OCI-LY1 (cell line): ENCODE measurements at regions not wholly inside any gene's neighbourhood (a gene's known extent, or its start where the extent isn't known, plus 50 kb on each side); places are given as distances from the start of the nearest gene placed in this dataset.

Experiments
- H2AFZ ChIP-seq: fragments of 200-600 bp; sonication (generic), shearing (Covaris generic); 2 replicates; pipeline ENCODE4 v1.6.0; 2014; ENCODE audit warnings: antibody characterized with exemption, mild to moderate bottlenecking, low read length
- H3F3A ChIP-seq: fragments of 200-600 bp; sonication (generic), shearing (Covaris generic); 2 replicates; pipeline ENCODE4 v1.6.0; 2014; ENCODE audit warnings: mild to moderate bottlenecking, antibody characterized with exemption, low read length, moderate library complexity; ENCODE audit not compliant: insufficient read depth
- H3K27ac ChIP-seq: fragments of 200-600 bp; sonication (generic); 2 replicates; pipeline ENCODE4 v1.5.1; 2014; ENCODE audit warnings: low read length, mixed run types, mild to moderate bottlenecking, low read depth; ENCODE audit not compliant: poor library complexity, severe bottlenecking
- H3K27me3 ChIP-seq: fragments of 200-600 bp; sonication (generic); 2 replicates; pipeline ENCODE4 v1.6.0; 2014; ENCODE audit warnings: antibody characterized with exemption, mild to moderate bottlenecking, low read length, moderate library complexity; ENCODE audit not compliant: insufficient read depth
- H3K36me3 ChIP-seq: fragments of 200-600 bp; sonication (generic); 2 replicates; pipeline ENCODE4 v1.6.1; 2014; ENCODE audit warnings: mild to moderate bottlenecking, antibody characterized with exemption, low read length, moderate library complexity, mixed read lengths; ENCODE audit not compliant: insufficient read depth
- H3K4me1 ChIP-seq: fragments of 200-600 bp; sonication (generic); 2 replicates; pipeline ENCODE4 v1.5.1; 2014; ENCODE audit warnings: mild to moderate bottlenecking, low read length, moderate library complexity; ENCODE audit not compliant: insufficient read depth, severe bottlenecking
- H3K4me2 ChIP-seq: fragments of 200-600 bp; sonication (generic), shearing (Covaris generic); 2 replicates; pipeline ENCODE4 v1.6.1; 2014; ENCODE audit warnings: low read length
- H3K4me3 ChIP-seq: fragments of 200-600 bp; sonication (generic); 2 replicates; pipeline ENCODE4 v1.5.1; 2014; ENCODE audit warnings: low read length, low read depth, mild to moderate bottlenecking, mixed read lengths; ENCODE audit not compliant: poor library complexity, severe bottlenecking
- H3K79me2 ChIP-seq: fragments of 200-600 bp; shearing (Covaris generic); 2 replicates; pipeline ENCODE4 v1.6.1; 2016; ENCODE audit warnings: mixed run types, low read length, mixed read lengths; ENCODE audit not compliant: insufficient read depth
- H3K9ac ChIP-seq: fragments of 200-600 bp; sonication (generic), shearing (Covaris generic); 2 replicates; pipeline ENCODE4 v1.6.1; 2014; ENCODE audit warnings: mild to moderate bottlenecking, low read length, mixed read lengths
- H3K9me2 ChIP-seq: fragments of 200-600 bp; sonication (generic), shearing (Covaris generic); 2 replicates; pipeline ENCODE4 v1.6.1; 2014; ENCODE audit warnings: low read depth, mild to moderate bottlenecking, low read length, mixed read lengths
- H3K9me3 ChIP-seq: fragments of 200-600 bp; shearing (Covaris generic); 2 replicates; pipeline ENCODE4 v1.6.1; 2014; ENCODE audit warnings: low read length, mixed read lengths
- H4K20me1 ChIP-seq: fragments of 200-600 bp; sonication (generic), shearing (Covaris generic); 2 replicates; pipeline ENCODE4 v1.6.0; 2016; ENCODE audit warnings: mild to moderate bottlenecking, low read length; ENCODE audit not compliant: insufficient read depth
- EZH2 ChIP-seq: fragments of 200-600 bp; sonication (generic), shearing (Covaris generic); IDR thresholded peaks from 2 replicates; pipeline ENCODE4 v1.8.0; 2017; ENCODE audit warnings: borderline replicate concordance, mixed run types, mild to moderate bottlenecking, antibody characterized with exemption, low read length, moderate library complexity, mixed read lengths
- TF ChIP-seq, protein P1 (sequence below): fragments of 200-600 bp; sonication (generic), shearing (Covaris generic); IDR thresholded peaks from 2 replicates; pipeline ENCODE4 v1.5.1; 2017; ENCODE audit warnings: mild to moderate bottlenecking, antibody characterized with exemption, low read length, moderate library complexity, mixed read lengths

DNA sequence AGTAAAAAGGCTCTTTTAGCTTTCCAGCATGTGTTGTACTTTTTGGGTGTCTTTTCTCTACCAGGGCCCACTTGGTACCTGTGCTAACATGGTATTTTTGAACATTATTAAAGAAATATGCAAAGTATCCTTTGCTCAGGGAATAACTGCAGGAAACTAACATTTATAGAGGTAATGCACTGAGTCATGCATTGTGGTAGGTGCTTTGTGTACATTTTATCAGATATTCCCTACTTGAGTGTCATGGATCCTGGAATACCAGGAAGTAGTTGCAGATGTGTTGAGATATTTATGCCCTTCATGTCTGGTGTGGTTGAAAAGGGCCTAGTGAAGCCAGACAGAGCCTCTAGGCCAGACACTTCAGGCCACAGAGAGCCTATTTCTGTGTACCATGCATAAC is 215.5 kb upstream of the CYRIA start:
- no peak overlapping the region for H3K4me2 ChIP-seq
- H3K36me3 ChIP-seq, result no peaks in the 10 kb centered on the region
- H3K27ac ChIP-seq, result no peak overlapping the region
- no peaks in the 10 kb centered on the region for H3K9me2 ChIP-seq
- H3K4me1 ChIP-seq, result no peaks in the 10 kb centered on the region
- no peaks in the 10 kb centered on the region for H3K9me3 ChIP-seq
- no peaks in the 10 kb centered on the region for H3F3A ChIP-seq
- no peaks in the 10 kb centered on the region for H4K20me1 ChIP-seq
- H3K9ac ChIP-seq, result no peak overlapping the region
- TF ChIP-seq EZH2, result no peak
- TF ChIP-seq, protein P1, sequence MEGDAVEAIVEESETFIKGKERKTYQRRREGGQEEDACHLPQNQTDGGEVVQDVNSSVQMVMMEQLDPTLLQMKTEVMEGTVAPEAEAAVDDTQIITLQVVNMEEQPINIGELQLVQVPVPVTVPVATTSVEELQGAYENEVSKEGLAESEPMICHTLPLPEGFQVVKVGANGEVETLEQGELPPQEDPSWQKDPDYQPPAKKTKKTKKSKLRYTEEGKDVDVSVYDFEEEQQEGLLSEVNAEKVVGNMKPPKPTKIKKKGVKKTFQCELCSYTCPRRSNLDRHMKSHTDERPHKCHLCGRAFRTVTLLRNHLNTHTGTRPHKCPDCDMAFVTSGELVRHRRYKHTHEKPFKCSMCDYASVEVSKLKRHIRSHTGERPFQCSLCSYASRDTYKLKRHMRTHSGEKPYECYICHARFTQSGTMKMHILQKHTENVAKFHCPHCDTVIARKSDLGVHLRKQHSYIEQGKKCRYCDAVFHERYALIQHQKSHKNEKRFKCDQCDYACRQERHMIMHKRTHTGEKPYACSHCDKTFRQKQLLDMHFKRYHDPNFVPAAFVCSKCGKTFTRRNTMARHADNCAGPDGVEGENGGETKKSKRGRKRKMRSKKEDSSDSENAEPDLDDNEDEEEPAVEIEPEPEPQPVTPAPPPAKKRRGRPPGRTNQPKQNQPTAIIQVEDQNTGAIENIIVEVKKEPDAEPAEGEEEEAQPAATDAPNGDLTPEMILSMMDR, result no peak
- no peaks in the 10 kb centered on the region for H3K79me2 ChIP-seq
- H2AFZ ChIP-seq, result no peak overlapping the region
- no peak overlapping the region for H3K4me3 ChIP-seq
- no peaks in the 10 kb centered on the region for H3K27me3 ChIP-seq

DNA sequence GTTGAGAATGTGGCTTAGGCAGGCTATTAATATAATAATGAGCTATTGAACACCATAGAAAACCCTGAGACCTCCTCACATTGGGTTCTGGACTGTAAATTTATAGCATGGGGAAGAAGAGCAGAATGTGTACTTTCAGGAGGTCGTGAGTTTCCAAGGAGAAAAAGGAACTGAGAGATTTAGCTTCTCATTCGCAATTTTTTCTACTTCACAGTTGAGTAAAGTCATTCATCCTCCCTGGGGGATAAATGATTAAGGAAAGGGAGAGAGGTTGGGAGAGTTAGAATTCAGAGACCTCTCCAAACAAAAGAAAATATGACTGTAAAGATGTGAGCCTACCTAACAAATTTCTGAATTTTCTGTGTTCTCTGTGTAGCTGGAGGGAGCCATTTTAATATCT is 205.8 kb upstream of the CYRIA start:
- Histone ChIP-seq H3K9me3 (no peaks in the 10 kb centered on the region), H3K36me3 (no peaks in the 10 kb centered on the region), H4K20me1 (no peaks in the 10 kb centered on the region), H3K27me3 (no peaks in the 10 kb centered on the region), H3K4me1 (no peaks in the 10 kb centered on the region), H3K9ac (no peak overlapping the region), H3K27ac (no peak overlapping the region), H3F3A (no peaks in the 10 kb centered on the region), H3K4me2 (no peak overlapping the region), H3K79me2 (no peaks in the 10 kb centered on the region), H2AFZ (no peak overlapping the region), H3K9me2 (no peaks in the 10 kb centered on the region), H3K4me3 (no peak overlapping the region)
- TF ChIP-seq, protein P1, result no peak
- no peak for TF ChIP-seq EZH2

DNA sequence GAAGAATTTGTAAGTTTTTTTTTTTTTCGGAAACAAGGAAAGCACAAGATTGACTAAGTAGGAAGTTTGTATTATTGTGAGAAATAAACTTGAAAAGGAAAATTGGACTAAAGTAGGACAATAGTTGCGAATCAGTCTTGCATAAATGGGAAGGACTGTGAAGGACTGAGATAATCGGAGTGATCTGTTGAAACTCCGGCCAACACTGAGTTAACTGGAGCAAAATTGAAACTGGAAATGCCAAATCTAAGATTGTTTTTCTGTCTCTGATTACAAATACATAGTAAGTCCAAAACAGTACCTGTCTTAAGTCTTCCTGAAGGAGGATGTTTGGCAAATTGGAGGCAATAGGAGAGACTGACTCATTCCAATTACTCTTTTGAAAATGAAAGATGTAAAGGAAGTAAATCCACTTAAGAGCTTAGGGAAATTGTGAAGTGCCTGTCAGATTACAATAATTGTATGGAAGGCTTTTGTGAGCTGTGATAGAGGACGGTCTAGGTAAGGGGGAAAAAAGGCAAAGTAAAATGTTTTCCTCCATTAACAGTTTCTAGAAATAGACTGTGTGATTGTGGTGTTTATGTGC is 204.9 kb upstream of the CYRIA start:
- Histone ChIP-seq H3K4me2 (no peak overlapping the region), H3K27ac (no peak overlapping the region), H3K36me3 (no peaks in the 10 kb centered on the region), H3K9ac (no peak overlapping the region), H3F3A (no peaks in the 10 kb centered on the region), H4K20me1 (no peaks in the 10 kb centered on the region), H3K27me3 (no peaks in the 10 kb centered on the region), H3K4me1 (no peaks in the 10 kb centered on the region), H3K79me2 (no peaks in the 10 kb centered on the region), H3K4me3 (no peak overlapping the region), H2AFZ (no peak overlapping the region), H3K9me2 (no peaks in the 10 kb centered on the region), H3K9me3 (no peaks in the 10 kb centered on the region)
- TF ChIP-seq EZH2, result no peak
- TF ChIP-seq, protein P1, result no peak
